Fibroblast of lung (primary cell): ENCODE measurements at regions not wholly inside any gene's neighbourhood (a gene's known extent, or its start where the extent isn't known, plus 50 kb on each side); places are given as distances from the start of the nearest gene placed in this dataset.

Source experiments
- DNase-seq, 2 donors: peaks; one replicate each; pipeline versions ENCODE4 v3.0.0 to v3.0.0-alpha.2; 2010; ENCODE audit warnings: low read depth in 2 of 2
- H2AFZ ChIP-seq: 2 replicates; pipeline ENCODE4 v1.5.1; 2012; ENCODE audit warnings: low read length, control low read depth, inconsistent platforms
- H3K27ac ChIP-seq: 2 replicates; pipeline ENCODE4 v1.5.1; 2011; ENCODE audit warnings: low read length, control low read depth; ENCODE audit not compliant: insufficient read depth
- H3K27me3 ChIP-seq: 2 replicates; pipeline ENCODE4 v1.5.1; 2011; ENCODE audit warnings: mild to moderate bottlenecking, low read length; ENCODE audit not compliant: control insufficient read depth, insufficient read depth
- H3K36me3 ChIP-seq: 2 replicates; pipeline ENCODE4 v1.5.1; 2011; ENCODE audit warnings: low read length; ENCODE audit not compliant: control insufficient read depth, insufficient read depth
- H3K4me1 ChIP-seq: 2 replicates; pipeline ENCODE4 v1.5.1; 2011; ENCODE audit warnings: low read length; ENCODE audit not compliant: control insufficient read depth, insufficient read depth; ENCODE audit errors: extremely low read depth
- H3K4me2 ChIP-seq: 2 replicates; pipeline ENCODE4 v1.5.1; 2011; ENCODE audit warnings: low read length, control low read depth; ENCODE audit not compliant: insufficient read depth; ENCODE audit errors: extremely low read depth
- H3K4me3 ChIP-seq, 4 experiments: fragments of 200-600 bp in 1 of 4; sonication (generic) in 1 of 4; replicated peaks in 1 of 4; 2 replicates each; pipeline ENCODE4 v1.5.1; 2011 to 2016; ENCODE audit warnings: low read length in 4 of 4, low read depth in 3 of 4, mild to moderate bottlenecking in 3 of 4, control low read depth in 2 of 4, inconsistent platforms in 1 of 4, mixed read lengths in 1 of 4; ENCODE audit not compliant: insufficient read depth in 1 of 4; ENCODE audit errors: control extremely low read depth in 1 of 4
- H3K79me2 ChIP-seq: 2 replicates; pipeline ENCODE4 v1.5.1; 2012; ENCODE audit warnings: mild to moderate bottlenecking, low read length, inconsistent platforms; ENCODE audit not compliant: control insufficient read depth, insufficient read depth
- H3K9ac ChIP-seq: 2 replicates; pipeline ENCODE4 v1.5.1; 2011; ENCODE audit warnings: mild to moderate bottlenecking, low read length, control low read depth; ENCODE audit not compliant: insufficient read depth
- H3K9me3 ChIP-seq: 2 replicates; pipeline ENCODE4 v1.5.1; 2012; ENCODE audit warnings: low read depth, low read length; ENCODE audit not compliant: control insufficient read depth, insufficient read depth
- H4K20me1 ChIP-seq: 2 replicates; pipeline ENCODE4 v1.5.1; 2011; ENCODE audit warnings: low read length; ENCODE audit not compliant: control insufficient read depth, insufficient read depth; ENCODE audit errors: extremely low read depth
- EZH2 ChIP-seq: IDR thresholded peaks from 2 replicates; pipeline ENCODE4 v1.5.1; 2012; ENCODE audit warnings: low read length, control low read depth, mild to moderate bottlenecking; ENCODE audit errors: missing control alignments
- TF ChIP-seq, protein P1 (sequence below), 2 donors: IDR thresholded peaks in 1 of 2; conservative IDR thresholded peaks in 1 of 2; 1 replicate in 1 of 2; 2 replicates in 1 of 2; pipeline ENCODE4 v1.5.1; 2011 to 2012; ENCODE audit warnings: low read length in 2 of 2, control low read depth in 1 of 2, inconsistent platforms in 1 of 2, low read depth in 1 of 2, mild to moderate bottlenecking in 1 of 2

DNA sequence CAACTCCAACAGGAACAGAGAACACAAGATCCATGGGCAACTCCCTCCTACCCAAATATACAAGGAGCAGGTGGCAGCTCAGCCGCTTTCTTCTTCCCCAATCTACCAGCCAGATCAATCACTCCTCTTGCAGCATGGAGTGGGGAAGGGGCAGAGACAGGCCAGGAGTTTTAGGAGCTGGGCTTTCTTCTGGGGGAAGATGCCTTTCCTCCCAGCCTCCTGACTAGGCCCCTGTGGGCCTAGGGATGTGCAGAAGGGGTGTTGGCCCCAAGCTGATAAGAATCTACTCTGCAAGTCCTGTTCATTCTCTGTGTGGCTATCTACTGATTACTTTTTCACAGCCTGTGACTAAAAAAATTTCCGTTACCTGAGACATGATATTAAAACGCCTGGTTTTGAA, 189.0 kb downstream of the BCAS1 start:
- Histone ChIP-seq H2AFZ (no peak overlapping the region), H3K4me2 (no peak overlapping the region), H3K36me3 (no peaks in the 10 kb centered on the region), H3K9ac (no peak overlapping the region), H3K4me3 (no peak overlapping the region), H3K27ac (no peak overlapping the region), H3K9me3 (no peaks in the 10 kb centered on the region), H3K79me2 (no peaks in the 10 kb centered on the region), H3K27me3 (no peaks in the 10 kb centered on the region), H3K4me1 (peaks cover 6% of the 10 kb centered on the region), H4K20me1 (no peaks in the 10 kb centered on the region)
- no peak for DNase-seq
- TF ChIP-seq, protein P1, sequence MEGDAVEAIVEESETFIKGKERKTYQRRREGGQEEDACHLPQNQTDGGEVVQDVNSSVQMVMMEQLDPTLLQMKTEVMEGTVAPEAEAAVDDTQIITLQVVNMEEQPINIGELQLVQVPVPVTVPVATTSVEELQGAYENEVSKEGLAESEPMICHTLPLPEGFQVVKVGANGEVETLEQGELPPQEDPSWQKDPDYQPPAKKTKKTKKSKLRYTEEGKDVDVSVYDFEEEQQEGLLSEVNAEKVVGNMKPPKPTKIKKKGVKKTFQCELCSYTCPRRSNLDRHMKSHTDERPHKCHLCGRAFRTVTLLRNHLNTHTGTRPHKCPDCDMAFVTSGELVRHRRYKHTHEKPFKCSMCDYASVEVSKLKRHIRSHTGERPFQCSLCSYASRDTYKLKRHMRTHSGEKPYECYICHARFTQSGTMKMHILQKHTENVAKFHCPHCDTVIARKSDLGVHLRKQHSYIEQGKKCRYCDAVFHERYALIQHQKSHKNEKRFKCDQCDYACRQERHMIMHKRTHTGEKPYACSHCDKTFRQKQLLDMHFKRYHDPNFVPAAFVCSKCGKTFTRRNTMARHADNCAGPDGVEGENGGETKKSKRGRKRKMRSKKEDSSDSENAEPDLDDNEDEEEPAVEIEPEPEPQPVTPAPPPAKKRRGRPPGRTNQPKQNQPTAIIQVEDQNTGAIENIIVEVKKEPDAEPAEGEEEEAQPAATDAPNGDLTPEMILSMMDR (conservative IDR thresholded peaks at IDR 0.05 in 1 of 2, IDR thresholded peaks at IDR 0.05 in 1 of 2; ENCODE audit: low read depth in 1 of 2, low read length in 2 of 2): no peak
- TF ChIP-seq EZH2: no peak

- DNase-seq: no peak
- no peaks in the 10 kb centered on the region for H3K36me3 ChIP-seq
- H3K9me3 ChIP-seq: no peaks in the 10 kb centered on the region
- TF ChIP-seq EZH2: no peak
- TF ChIP-seq, protein P1 (conservative IDR thresholded peaks at IDR 0.05 in 1 of 2, IDR thresholded peaks at IDR 0.05 in 1 of 2; ENCODE audit: low read depth in 1 of 2, low read length in 2 of 2): no peak
- H3K79me2 ChIP-seq: no peaks in the 10 kb centered on the region
- H4K20me1 ChIP-seq: no peaks in the 10 kb centered on the region
- H3K27ac ChIP-seq: no peak overlapping the region
- no peak overlapping the region for H3K4me2 ChIP-seq
- no peak overlapping the region for H3K4me3 ChIP-seq
- no peak overlapping the region for H3K9ac ChIP-seq
- H2AFZ ChIP-seq: no peak overlapping the region
- H3K4me1 ChIP-seq: peaks cover 6% of the 10 kb centered on the region
- H3K27me3 ChIP-seq: no peaks in the 10 kb centered on the region
These were observed 190.2 kb downstream of the BCAS1 start for GRCh38 chr20:53880108-53880641.

DNA sequence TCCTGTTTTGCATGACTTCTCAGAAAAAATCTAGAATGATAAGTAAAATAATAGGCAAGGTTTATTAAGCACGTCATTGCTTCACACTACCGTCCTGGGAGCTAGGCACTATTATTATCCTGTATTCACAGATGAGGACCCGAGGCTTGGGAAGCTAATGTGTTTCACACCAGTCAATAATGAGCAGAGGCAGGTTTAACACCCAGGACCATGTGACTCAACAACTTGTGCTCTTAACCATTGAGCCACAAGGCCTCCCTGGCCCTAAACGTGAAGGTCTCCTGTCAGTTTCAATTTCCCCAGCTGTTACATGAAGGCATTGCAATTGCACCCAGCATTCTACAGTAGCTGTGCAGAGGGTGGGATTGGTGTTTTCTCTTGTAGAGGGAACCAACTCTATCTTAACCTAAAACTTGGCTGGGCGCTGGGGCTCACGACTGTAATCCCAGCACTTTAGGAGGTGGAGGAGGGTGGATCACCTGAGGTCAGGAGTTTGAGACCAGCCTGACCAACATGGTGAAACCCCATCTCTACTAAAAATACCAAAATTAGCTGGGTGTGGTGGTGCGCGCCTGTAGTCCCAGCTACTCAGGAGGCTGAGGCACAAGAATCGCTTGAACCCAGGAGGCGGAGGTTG, 191.2 kb downstream of the BCAS1 start:
- H3K36me3 ChIP-seq: no peaks in the 10 kb centered on the region
- no peaks in the 10 kb centered on the region for H3K79me2 ChIP-seq
- H4K20me1 ChIP-seq: no peaks in the 10 kb centered on the region
- peak overlapping the region; percentile 5 for H2AFZ ChIP-seq
- H3K4me3 ChIP-seq: no peak overlapping the region
- no peak for DNase-seq
- TF ChIP-seq EZH2: no peak
- TF ChIP-seq, protein P1 (conservative IDR thresholded peaks at IDR 0.05 in 1 of 2, IDR thresholded peaks at IDR 0.05 in 1 of 2; ENCODE audit: low read depth in 1 of 2, low read length in 2 of 2): no peak
- H3K27me3 ChIP-seq: no peaks in the 10 kb centered on the region
- H3K4me1 ChIP-seq: peaks cover 6% of the 10 kb centered on the region
- no peak overlapping the region for H3K4me2 ChIP-seq
- H3K9ac ChIP-seq: no peak overlapping the region
- no peak overlapping the region for H3K27ac ChIP-seq
- no peaks in the 10 kb centered on the region for H3K9me3 ChIP-seq
